GM12864 (cell line): ENCODE measurements at regions not wholly inside any gene's neighbourhood (a gene's known extent, or its start where the extent isn't known, plus 50 kb on each side); places are given as distances from the start of the nearest gene placed in this dataset.

Source experiments
- DNase-seq: peaks from one replicate; pipeline ENCODE4 v3.0.0-alpha.2; 2011; ENCODE audit warnings: low read depth
- H3K4me3 ChIP-seq: 2 replicates; pipeline ENCODE4 v1.5.1; 2011; ENCODE audit warnings: mild to moderate bottlenecking, low read depth, low read length, control low read depth
- TF ChIP-seq, protein P1 (sequence below): IDR thresholded peaks from 2 replicates; pipeline ENCODE4 v1.5.1; 2011; ENCODE audit warnings: low read depth, mild to moderate bottlenecking, moderate library complexity, low read length, control low read depth, inconsistent platforms; ENCODE audit errors: missing control alignments

DNA sequence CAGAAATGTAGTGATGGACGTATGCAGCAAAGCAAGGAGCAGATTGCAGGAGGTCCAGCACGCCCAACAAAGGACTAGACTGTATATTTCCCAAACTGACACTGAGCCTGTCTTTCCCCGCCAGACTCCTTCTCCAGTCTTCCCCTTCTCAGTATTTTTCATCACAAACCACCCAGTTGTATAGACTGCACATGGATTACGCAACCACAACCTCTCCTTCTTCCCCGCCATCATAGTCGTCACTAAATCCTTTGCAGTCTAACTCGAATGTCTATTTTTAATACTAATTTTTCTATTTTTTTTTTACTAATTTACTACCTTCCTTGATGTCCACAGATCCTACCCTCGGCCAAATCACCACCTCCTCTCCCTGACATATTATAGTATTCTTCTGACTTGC lies 105.4 kb downstream of the MTNR1A start:
- no peak for DNase-seq
- TF ChIP-seq, protein P1, sequence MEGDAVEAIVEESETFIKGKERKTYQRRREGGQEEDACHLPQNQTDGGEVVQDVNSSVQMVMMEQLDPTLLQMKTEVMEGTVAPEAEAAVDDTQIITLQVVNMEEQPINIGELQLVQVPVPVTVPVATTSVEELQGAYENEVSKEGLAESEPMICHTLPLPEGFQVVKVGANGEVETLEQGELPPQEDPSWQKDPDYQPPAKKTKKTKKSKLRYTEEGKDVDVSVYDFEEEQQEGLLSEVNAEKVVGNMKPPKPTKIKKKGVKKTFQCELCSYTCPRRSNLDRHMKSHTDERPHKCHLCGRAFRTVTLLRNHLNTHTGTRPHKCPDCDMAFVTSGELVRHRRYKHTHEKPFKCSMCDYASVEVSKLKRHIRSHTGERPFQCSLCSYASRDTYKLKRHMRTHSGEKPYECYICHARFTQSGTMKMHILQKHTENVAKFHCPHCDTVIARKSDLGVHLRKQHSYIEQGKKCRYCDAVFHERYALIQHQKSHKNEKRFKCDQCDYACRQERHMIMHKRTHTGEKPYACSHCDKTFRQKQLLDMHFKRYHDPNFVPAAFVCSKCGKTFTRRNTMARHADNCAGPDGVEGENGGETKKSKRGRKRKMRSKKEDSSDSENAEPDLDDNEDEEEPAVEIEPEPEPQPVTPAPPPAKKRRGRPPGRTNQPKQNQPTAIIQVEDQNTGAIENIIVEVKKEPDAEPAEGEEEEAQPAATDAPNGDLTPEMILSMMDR, result no peak
- no peak overlapping the region for H3K4me3 ChIP-seq

DNA sequence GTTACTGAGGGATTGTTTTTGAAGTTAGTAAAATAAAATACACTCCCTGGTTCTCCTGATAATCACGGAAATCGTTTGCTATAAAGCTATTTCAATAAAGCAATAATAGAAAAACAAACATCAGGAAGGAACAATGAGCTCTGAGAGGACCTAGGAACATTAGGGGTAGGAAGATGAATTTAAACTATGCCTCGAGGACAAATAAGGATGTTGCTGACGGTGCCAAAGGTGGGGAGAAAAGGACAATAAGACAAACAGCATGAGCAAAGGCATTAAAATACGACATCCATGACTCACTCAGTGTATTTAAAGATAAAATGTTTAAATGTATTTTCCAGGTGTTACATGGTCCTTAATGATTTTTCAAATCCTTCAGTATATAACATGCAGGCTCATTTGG lies 110.3 kb downstream of the MTNR1A start:
- H3K4me3 ChIP-seq, result no peak overlapping the region
- DNase-seq, result no peak
- TF ChIP-seq, protein P1, result no peak

DNA sequence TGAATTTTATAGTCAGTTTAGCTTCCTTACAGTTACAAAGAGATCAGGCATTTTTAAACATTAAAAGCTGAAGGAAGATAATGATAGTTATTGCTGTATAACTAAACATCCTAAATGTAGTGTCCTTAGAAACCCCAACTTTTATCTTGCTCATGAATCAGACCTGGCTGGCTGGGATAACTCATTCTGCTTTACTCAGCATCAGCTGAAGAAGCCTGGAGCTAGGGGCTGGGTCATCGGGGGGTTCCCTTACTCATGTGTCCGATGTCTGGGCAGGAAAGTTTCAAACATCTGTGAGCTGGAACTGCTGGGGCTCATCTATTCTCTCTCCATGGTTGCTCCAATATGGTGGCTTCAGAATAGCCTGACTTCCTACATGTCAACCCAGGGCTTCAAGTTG lies 113.9 kb downstream of the MTNR1A start:
- H3K4me3 ChIP-seq, result no peak overlapping the region
- no peak for DNase-seq
- TF ChIP-seq, protein P1, result no peak

DNA sequence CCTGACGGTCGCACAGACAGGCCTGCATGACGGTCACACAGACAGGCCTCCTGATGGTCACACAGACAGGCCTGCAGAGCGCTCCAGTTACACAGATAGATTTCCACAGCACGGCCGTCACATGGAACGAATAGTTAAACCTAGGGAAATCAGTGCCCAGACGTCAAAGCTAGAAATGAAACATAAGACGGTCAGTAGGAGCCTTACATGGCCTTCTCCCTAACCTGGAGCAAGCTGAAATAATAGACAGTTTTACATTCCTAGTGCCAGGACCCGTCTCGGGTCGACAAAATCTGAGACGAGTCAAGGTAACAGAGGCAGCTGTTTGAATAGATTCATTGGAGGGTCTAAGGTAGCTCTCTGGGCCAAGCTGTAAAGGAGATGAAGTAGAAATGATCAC lies 126.9 kb downstream of the MTNR1A start:
- no peak overlapping the region for H3K4me3 ChIP-seq
- DNase-seq, result no peak
- TF ChIP-seq, protein P1, result no peak

DNA sequence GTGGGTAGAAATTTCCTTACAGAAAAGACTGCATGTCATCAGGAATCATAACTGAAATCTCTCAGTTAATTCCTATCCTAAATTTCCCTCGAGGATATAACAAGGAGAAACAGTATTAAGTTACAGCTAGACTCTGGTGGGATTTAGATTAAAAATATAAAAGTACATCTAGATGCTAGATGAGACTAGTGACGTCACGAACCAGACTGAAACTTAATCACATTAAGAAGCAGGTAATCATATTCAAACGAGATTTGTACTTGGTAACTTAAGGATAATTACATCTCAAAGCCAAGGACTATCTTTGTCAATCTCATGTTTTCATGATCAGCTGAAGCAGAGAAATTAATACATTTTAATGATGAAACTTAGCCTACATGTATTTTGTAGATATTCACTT lies 130.6 kb downstream of the MTNR1A start:
- DNase-seq, result no peak
- no peak overlapping the region for H3K4me3 ChIP-seq
- TF ChIP-seq, protein P1, result no peak

DNA sequence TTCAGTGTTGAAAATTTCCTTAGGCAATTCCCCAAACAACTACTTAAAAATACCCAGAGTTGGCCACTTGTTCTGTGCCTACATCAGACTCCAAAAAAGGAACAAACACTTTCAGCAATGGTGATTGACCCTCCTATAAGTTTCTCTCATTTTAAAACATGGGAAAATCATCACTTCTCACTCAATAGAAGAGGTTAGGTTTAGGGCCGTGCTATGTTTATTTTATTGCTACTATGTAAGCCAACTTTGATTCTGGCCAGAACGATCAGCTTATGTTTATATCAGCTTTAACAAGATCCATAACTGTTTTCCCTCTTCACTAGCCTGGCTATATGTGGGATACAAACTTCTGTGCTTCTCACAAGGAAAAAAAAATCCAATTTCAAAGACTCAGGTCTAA lies 133.1 kb downstream of the MTNR1A start:
- DNase-seq, result no peak
- TF ChIP-seq, protein P1, result no peak
- no peak overlapping the region for H3K4me3 ChIP-seq

DNA sequence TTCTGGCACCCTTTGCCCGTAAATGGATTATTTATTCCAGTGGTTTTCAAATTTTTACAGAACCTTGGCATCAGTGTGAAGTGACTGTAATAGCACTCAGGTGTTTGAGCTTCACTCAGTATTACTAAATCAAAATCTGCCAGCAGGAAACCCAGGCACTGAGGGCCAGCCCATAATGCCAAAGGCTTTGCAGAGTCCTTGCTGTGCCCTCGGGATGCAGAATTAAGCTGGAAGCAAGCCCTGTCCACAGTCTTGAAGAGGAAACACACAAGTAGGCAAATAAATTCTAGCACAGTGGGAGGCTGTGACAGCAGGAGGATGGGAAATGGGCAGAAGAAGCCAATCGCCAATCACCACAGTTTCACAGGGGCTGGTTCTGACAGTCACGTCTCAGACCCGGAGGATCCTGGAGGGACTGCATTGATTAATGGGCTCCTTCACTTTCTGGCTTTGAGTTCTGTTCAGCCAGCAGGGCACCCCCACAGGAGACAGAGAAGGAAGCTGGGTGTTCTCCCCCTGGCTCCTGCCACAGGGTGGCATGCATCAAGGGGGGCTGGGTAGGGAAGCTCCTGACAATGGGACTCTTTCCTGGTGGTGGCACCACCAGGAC lies 138.8 kb downstream of the MTNR1A start:
- TF ChIP-seq, protein P1, result no peak
- H3K4me3 ChIP-seq, result no peak overlapping the region

More for the DNA sequence above, 138.8 kb downstream of the MTNR1A start:
- DNase-seq, result no peak
